ENCODE measurements at regions not wholly inside any gene's neighbourhood (a gene's known extent, or its start where the extent isn't known, plus 50 kb on each side); places are given as distances from the start of the nearest gene placed in this dataset.
"Not testable (repeated sequence)": the region's sequence is repeated elsewhere in the genome, so short reads cannot be mapped to it uniquely, and the experiment has no call there.

DNA sequence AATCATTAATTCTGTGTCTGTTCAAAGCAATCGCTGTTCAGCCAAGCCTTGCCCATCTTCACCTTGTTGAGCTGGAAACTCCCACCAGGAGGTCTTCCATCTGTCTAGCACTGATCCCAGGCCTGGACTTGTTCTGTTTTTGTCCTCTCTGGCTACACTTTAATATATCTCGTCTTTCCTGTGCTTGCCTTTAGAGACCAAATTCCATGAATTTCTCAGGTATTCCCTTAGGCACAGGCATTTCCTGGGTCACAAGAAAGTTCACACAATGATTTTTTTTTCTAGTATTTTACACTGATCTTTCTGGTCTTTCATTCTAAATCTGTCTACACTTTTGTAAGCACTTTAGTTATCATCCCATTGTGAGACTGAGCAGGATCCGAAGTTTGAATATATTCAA, 116.4 kb upstream of the CCND2 start:
- no peak for DNase-seq (ENCODE audit: low read depth, low spot score)

DNA sequence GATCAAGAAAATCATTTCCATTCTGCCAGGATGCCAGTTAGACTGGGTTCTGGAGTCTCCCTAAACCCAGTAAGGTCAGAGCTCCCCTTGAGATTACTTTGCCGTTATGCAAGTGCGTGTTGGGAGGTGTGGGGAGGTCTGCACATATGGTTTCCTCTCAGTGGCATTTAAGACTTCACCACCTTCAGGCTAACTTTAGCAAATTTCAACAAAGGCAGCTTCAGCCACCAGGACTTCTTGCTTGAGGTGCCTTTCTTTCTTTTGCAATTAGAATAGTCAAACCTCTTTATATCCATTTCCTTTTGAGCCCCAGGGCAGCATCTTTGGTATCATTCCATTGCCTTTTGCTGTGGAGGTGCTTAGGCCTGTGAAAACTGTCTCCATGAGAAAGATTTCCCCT, 117.2 kb upstream of the CCND2 start:
- no peak for DNase-seq (ENCODE audit: low read depth, low spot score)

DNA sequence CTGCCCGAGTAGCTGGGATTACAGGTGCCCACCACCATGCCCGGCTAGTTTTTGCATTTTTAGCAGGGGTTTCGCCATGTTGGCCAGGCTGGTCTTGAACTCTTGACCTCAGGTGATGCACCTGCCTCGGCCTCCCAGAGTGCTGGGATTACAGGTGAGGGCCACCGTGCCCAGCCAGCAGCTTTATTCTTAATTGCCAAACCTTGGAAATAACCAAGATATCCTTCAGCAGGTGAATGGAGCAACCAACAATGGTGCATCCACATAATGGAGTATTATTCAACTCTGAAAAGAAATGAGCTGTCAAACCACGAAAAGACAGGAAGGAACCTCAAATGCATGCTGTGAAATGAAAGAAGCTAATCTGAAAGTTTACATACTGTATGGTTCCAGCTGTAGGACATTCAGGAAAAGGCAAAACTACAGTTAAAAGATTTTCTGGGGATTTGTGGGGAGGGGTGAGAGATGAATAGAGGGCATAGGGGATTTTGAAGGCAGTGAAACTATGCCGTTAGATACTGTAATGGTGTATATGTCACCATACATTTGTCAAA, 118.8 kb upstream of the CCND2 start:
- DNase-seq (ENCODE audit: low read depth, low spot score) = no peak

DNA sequence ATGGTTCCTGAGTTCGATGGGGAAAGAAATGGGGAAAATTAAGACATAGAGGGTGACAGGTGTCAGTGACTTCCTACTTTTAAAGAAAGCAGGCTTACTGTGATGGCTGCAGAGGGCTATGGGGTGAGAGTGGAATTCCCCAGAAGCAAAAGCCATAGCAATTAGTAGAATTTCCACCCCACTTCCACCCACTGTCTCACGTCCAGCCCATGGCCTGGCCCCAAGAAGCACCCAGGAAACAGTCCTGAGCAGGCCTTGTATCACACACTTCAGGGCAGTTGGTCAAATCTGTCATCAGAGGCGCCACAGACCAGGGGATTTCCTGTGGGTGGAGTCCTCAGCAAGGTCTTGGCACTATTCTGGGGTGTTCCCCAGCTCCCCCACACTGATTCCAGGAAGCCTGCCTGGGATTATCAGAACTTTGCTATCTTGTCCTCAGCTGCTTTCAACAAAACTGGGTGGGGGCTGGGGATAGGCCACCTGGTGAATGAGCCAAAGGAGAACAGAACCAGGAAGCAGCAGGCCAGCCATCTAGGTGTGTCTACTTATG, 120.1 kb upstream of the CCND2 start:
- DNase-seq (ENCODE audit: low read depth, low spot score) = no peak

DNA sequence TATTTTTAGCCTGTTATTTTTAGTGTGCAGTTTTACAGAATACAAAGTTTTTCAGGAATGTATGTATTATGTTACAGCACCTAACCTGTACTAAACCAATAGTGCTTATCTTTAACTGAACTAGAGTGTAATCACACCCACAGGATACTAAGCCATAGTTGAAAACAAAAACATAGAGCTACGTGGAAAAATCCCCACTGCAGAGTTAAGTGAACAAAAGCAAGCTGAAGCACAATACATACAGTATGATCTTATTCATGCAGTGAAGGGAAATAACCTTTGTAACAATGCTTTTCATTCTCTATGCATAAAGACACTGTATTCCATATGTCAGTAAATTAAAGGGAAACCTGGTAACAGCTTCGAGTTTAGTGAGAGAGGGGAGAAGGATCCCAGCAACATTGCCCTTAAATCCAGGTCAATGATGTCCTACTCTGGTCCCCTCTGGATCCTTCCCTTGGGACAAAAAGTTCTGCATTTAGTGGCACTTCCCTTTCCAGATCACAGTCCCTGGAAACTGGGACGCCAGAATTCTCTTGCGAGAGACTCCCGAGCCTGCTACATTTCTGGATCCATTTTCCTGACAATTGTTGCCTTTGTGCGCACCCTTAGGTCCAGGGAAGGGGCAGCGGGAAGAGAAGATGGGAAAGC, 121.3 kb upstream of the CCND2 start:
- DNase-seq (ENCODE audit: low read depth, low spot score) = no peak

DNA sequence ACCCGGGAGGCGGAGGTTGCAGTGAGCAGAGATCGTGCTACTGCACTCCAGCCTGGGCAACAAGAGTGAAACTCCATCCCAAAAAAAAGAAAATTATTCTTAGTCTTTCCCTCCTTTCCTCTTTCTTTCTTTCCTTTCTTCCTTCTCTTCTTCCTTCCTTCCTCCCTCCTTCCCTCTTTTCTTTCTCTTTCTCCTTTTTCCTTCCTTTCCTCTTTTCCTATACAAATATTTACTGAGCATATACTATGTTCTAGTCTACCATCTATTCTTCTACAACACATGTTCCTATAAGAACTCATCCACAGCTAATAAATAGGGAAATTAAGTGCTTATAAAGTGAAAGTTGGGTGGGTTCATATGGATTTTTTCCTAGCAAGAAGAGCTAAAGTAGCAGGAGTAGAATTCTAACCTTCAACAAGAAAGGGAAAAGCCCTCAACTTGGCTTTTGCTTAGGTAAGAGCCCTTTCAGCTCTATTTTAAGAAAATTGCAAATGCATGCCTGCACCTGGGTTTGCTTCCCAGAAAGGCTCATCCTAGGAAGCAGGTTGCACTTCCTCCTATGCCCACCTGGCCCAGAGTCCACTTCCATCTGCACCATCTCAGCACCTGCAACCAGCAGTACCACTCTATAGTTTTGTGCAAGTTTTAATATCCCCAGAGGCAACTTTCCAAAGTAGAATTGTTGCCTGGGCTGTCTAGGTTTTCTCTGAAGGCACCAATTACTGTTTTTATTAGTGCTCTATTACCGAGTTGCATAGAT, 122.0 kb upstream of the CCND2 start:
- no peak for DNase-seq (ENCODE audit: low read depth, low spot score)

DNA sequence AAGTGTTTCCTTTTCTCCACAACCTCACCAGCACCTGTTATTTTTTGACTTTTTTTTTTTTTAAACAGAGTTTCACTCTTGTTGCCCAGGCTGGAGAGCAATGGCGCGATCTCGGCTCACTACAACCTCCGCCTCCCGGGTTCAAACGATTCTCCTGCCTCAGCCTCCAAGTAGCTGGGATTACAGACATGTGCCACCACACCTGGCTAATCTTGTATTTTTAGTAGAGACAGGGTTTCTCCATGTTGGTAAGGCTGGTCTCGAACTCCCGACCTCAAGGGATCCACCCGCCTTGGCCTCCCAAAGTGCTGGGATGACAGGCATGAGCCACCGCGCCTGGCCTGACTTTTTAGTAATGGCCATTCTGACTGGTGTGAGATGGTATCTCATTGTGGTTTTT, 123.2 kb upstream of the CCND2 start:
- not testable (repeated sequence) for DNase-seq (ENCODE audit: low read depth, low spot score)

DNA sequence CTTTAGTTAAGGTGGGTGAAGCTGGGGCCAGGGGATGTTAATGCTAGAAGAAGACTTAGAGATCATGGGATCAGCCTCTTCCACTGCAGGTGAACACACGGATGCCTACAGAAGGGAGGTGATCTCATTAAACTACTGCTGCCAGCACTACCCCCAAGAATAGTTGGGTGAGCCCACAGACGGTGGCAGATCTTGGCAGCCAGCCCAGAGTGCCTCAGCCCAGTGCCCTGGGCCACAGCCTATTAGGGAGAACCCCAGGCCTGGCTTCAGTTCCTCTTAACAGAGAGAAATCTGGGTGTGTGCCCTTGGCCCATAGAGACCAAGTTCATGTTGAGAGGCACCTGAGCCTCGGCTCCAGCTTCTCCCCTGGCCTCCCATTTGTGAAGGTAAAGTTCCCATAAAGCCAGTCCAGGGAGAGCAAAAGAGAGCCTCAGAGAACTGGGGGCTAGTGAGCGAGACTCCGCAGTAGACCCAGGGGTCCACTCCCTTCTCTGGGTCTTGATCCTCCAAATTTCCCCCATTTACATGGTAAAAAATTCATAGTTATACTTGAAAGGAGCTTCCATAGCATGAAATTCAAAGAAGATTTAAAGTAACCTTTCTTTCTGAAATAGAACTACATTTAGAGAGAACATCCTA, 125.0 kb upstream of the CCND2 start:
- DNase-seq (ENCODE audit: low read depth, low spot score) = no peak

DNA sequence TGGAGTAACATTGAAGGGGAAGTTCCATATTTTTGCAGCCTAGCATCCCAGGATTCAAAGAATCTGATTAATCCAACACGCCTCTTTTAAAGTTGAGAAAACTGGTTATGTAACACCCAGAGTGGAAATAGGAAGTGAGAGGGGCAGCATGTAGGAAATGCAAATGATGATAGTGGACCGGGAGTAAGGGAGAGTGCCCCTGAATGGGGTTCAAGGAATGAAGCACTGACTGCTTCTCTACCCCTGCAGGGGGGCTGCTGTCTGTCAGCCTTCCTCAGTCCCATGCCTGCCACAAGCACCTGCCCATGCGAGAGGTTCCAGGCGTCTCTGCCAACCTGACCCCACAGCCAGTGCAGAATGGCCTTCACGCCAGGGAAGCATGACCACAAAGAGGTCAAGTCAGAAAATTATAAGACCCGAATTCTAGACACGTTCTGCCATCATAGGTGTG, 126.5 kb upstream of the CCND2 start:
- DNase-seq (ENCODE audit: low read depth, low spot score) = no peak

DNA sequence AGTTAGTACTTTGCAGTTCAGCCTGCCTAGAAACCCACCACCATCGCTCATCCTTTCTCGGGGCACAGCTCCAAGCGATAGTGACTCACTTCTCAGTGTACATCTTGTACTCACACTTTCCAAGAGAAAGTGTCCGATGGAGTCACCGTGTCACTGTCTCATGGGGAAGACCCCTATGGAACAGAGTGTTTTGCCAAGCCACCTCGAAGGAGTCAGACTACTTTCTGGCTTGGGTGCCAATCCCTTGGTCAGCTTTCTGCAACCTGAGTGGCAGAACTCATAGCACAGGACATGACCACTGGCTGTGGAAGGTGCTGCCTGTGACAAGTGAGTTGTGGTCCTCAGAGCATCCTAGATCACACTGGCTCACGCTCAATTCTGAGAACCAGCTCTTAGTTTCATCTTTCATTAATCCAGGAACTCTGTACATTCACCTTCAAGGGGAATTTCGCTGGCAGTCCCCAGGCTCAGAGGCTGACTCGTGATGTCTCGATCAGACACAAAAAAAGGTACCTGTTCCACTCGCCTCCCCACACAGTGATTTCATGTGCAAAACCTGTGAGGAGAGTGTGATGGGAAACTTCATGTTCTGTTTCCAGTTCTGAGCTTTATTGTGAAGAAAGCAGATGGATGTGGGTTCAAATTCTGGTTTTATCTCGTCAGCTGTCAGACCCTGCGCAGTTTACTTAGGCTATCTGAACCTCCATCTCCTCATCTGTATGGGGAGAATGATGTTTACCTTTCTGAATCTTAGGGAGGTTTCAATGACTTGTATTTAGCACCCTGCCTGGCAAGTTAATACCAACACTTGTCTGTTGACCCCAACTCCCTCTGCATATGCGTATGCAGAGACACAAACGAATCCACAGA, 127.3 kb upstream of the CCND2 start:
- no peak for DNase-seq (ENCODE audit: low read depth, low spot score)

DNA sequence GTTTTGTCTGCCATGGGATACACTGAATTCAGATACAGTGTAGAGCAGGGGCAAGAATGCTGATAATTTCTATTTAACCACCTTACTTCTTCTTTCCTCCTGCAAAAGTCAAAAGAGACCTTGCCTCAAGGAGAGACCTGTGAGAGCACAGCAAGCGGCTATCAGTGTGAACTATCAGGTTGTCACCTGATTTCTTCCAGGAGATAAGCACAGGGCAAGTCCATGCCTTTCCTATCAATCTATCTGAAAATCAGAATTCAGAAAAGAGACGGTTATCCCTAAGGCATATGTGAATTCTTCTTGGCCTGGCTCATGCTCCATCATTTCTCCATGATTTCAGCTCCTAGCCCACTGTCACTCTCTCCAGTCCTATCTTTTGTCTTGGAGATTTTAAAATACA, 128.9 kb upstream of the CCND2 start:
- no peak for DNase-seq (ENCODE audit: low read depth, low spot score)

DNA sequence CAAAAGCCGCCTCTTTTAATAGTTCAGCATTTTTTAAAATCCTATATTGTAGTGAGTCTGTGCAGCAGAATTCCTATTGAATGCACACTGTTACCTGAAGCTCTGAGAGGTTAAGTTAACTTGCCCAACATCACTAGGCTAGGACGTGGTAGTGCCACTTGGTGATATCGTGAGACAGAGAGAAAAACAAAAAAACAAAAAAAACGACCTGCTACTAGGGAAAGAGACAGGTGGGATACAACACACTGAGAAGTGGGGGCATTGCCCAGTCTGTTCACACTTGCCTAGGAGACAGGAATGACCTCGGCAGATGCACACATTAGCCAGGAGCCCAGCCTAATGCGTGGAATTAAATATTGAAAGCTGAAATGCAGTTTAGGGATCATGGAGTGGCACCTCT, 129.7 kb upstream of the CCND2 start:
- no peak for DNase-seq (ENCODE audit: low read depth, low spot score)

DNA sequence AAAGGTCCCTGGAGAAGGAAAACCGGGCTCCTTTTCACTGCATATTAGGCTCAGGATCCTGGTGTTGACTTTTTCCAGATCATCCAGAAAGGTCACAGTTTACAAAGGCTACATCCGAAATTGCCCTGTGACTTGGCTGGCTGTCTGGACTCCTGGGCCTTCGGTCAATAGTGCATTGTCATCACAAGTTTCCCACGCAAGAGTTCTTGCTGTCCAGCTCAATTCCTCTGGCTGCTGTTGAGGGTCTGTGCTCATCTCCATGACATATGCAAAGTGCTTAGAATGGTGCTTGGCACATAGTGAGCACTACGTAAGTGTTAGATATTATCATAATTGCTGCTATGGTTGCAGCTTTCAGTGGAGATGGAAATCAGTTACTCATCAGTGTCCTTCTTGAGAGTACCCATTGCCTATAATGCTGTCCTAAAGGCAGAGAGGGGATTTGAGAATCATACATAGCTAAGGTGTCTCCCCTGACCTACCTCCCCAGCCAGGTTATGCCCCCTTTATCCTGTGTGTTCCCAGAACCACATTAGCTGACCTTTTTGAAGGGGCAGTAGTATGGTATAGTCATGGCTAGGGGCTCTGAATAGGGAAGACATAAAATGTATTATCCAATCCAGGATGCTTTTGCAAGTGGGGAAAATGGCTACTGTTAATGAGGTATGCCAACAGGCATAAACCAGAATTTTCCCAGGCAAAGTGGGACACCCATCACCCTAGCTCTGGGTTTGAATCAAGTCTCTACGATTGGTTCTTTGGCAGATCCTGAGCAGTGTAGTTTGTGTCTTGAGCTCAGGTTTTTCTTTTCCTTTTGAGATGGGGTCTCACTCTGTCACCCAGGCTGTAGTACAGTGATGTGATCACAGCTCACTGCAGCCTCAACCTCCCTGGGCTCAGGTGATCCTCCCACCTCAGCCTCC, 132.0 kb upstream of the CCND2 start:
- DNase-seq (ENCODE audit: low read depth, low spot score) = no peak

DNA sequence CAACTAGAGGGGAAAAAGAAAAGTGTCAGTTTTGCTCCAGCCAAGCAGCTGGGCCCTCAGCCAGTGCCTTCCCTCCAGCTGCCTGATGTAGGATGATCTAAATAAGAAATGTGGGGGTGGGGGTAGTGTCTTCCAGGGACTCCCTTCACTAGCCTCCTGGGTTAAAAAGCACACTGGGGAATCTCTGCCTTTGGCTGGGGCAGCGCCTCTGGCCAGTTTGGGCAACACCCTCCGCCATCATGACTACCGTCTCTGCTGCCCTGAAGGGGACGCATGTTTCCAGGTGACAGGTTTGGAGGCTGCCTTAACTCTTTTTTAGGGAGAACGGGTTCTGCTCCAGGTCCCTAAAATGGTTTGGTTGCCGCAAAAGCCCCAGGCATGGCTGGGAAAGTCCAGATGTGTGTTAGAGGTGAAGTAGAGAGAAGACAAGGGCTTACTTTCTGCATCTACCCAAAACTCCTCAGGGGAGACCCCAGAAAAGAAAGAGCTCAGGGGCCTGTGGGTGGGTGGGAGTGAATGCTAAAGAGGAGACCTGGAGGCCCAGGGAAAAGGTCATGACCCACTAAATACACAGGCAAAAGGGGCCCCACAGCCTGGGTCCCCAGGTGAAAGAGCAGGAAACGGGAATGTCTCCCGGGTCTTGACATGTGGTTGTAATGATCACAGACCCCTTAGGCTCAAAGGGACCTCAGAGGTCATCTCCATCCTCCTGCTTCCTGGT, 132.8 kb upstream of the CCND2 start:
- no peak for DNase-seq (ENCODE audit: low read depth, low spot score)

DNA sequence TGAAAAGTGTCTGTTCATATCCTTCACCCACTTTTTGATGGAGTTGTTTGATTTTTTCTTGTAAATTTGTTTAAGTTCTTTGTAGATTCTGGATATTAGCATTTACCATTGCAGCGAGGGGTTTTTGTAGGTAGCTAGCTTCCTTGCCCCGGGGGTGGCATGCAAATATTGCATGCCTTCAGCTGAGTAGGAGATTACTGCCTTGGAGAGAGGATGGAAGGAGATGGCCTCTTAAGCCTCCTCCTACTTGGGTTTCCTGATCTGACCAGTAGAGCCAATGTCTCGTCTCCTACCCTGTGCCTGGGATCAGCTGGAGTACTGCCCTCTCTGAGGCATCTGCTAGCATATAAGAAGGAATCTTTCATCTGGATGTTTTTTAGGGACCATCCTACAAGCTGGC, 134.4 kb upstream of the CCND2 start:
- no peak for DNase-seq (ENCODE audit: low read depth, low spot score)

DNA sequence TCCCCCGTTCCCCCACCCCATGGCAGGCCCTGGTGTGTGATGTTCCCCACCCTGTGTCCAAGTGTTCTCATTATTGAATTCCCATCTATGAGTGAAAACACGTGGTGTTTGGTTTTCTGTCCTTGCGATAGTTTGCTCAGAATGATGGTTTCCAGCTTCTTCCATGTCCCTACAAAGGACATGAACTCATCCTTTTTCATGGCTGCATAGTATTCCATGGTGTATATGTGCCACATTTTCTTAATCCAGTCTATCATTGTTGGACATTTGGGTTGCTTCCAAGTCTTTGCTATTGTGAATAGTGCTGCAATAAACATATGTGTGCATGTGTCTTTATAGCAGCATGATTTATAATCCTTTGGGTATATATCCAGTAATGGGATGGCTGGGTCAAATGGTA, 135.0 kb upstream of the CCND2 start:
- DNase-seq (ENCODE audit: low read depth, low spot score) = not testable (repeated sequence)

DNA sequence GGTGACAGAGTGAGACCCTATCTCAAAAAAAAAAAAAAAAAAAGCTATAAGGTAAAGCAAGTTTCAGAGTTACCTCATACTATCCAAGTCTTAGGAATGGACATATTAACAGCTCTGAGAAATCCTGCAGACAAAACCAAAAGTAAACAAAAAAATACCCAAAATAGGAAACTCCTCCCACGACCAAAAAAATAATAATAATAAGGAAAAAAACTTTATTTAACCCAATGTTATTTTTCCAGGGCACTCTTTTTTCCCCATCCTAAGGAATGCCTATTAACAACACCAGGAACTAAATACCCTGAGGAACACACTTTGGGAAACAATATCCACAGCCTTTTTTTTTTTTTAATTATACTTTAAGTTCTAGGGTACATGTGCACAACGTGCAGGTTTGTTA, 135.5 kb upstream of the CCND2 start:
- no peak for DNase-seq (ENCODE audit: low read depth, low spot score)

DNA sequence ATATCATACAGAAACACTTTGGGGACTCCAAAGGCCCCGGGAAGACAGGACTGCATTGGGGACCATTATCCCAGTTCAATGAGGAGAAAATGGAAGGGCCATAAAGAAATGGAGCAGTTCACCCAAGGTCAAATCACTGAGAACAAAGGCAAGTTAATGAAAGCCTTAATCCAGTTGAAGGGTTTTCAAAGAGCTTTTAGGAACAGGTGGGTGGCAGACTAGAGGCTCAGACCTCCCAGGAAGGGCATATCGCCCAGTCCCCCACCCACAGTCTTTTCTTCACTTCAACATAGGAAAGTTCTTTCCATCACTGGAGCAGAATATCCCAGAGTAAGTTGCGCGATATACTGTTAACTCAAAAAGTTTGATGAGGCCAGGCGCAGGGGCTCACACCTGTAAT, 136.1 kb upstream of the CCND2 start:
- DNase-seq (ENCODE audit: low read depth, low spot score) = no peak

DNA sequence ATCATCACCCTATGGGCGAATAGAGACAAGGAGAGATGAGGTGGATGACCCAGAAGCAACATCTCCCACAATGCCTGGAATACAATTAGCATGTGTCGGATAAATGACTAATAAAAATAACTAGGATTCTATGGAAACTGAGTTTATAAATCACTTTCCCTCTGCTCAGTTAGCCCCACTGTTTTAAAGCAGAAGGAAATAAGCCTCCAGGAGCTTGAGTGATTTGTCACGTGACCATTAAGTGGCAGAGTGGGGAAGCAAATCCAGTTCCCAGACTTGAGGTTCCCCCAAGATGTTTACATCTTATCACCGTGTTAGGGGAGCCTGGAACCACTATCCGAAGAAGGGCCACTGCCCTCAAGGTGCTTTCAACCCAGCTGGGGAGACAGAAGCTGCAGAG, 136.5 kb upstream of the CCND2 start:
- DNase-seq (ENCODE audit: low read depth, low spot score) = no peak
